GM18870 (cell line): ENCODE measurements at regions not wholly inside any gene's neighbourhood (a gene's known extent, or its start where the extent isn't known, plus 50 kb on each side); places are given as distances from the start of the nearest gene placed in this dataset.

ENCODE experiments used
- ATAC-seq: cut with Tn5 transposase; IDR thresholded peaks from one replicate; pipeline ENCODE4 v1.9.1; 2021; ENCODE audit warnings: moderate library complexity; ENCODE audit not compliant: unreplicated experiment

DNA sequence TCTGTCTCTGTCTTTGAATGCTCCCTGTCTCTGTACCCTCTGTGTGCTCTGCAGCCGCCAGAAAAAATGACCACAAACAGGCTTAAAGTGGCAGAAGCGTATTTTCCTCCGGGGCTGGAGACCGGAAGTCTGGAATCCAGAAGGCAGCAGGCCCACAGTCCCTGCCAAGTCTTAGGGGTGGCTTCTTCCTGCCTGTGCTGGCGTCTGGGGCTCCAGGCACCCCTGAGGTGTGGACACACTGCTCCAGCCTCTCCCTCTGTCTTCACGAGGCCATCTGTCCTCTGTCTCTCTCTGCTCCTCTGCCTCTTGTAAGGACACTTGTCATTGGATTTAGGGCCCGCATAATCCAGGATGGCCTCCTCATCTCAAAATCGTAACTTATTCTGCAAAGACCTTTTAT, 298.4 kb upstream of the IRX4 start:
- ATAC-seq = no peak

DNA sequence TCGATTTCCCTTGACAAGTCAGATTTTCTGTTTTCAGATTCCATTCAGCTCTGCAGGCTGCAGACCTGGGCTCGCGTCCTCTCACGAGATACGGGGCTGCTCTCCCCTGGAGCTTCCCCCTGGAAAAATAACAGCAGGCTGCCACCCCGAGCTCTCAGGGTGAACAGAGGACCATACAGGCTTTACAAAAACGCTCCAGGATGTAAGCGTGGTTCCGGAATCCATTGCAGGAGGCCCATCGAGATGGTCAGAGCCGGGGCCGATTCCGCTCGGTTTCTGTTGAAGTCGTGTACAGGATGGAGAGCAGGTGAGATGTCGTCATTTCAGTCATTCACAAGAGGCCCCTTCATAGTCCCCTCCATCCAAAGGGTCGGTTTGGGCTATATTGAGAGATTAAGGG, 297.7 kb upstream of the IRX4 start:
- no peak for ATAC-seq

DNA sequence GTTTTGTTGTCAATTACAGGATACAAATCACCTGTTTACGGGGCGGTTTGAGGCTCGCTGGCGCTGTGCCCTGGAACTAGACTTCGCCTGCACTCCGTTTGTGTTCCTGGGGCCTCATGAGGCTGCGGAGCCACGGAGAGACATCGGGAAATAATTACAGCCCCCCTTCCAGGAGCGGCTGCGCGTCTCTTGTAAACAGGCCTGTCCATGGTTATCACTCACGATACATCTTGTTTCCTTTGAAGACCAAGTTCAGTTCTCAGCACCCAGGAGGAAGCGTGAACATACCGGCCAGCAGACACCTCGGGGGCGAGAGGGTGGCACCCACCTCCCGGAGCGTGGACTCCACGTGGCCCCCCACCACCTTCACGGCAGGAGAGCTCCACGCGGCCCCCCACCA, 297.1 kb upstream of the IRX4 start:
- ATAC-seq = no peak

DNA sequence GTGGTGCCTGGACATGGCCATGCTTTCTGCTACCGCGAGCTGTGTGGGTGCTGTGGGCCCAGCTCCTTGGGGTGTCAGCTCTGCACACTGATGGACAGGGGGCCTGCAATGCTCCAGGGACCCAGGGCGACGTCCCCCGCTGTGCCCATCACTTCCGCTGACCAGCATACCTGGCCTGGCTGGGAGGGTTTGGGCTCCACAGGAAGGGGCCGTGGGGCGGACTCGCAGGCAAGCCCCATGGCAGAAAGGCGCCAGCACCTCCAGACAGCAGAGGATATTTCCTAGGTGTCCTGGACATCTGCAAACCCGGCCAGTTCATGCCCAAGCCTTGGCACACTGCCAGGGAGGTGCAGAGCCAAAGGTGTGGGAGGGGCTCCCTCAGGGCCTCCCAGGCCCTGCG, 295.8 kb upstream of the IRX4 start:
- no peak for ATAC-seq

DNA sequence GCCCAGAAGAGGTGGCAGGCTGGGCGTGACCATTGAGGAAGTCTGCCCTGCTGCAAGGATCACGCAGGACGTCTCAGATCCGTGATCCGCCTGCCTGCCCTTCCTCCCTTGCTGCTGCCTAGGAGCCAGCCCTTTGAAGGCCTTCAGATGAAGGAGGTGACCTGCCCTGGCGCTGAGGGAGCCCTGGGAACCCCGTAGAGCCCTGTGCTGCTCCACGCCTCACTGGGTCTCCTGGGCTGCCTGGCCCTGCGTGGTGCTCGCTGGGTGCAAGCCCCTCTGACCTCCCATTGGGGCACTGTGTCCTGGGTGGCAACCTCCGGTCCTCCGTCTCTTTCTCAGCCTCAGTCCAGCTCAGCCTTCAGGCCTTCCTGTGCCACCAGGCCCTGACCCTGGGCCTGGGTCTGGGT, 295.3 kb upstream of the IRX4 start:
- ATAC-seq = no peak

DNA sequence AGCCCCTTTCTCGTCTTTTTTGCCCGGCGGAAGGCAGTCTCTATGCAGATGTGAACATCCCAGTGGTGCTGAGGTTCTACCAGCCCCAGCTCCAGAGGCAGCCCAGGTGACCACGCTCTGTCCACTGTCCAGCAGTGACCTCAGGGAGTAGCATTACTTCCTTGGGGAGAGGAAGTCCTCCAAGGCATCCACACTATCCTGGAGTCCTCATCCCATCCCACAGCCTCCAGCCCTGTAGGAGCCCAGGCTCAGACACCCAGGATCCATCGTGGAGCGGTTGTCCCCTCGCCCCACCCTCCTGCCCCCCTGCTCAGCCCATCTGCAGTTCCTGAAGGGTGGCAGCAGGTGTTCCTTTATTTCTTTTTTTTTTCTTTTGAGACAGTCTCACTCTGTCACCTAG, 294.5 kb upstream of the IRX4 start:
- no peak for ATAC-seq

DNA sequence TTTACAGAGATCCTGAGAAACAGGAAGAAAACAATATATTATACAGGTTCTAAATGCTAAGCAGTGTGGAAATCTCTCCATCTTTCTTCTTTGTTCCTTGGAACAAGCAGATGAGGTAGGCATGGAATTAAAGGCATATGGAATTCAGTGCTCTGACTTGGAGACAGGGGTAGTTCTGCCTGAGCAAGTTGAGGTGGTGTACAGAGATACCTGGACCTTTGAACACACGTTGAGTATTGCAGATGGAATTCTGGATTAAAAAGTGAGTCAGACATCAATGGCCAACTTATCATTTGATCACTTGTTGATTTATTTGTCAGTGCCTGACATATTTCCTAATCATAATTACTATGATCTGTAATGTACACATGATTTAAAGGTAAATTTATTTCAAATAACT, 293.9 kb upstream of the IRX4 start:
- ATAC-seq = no peak

DNA sequence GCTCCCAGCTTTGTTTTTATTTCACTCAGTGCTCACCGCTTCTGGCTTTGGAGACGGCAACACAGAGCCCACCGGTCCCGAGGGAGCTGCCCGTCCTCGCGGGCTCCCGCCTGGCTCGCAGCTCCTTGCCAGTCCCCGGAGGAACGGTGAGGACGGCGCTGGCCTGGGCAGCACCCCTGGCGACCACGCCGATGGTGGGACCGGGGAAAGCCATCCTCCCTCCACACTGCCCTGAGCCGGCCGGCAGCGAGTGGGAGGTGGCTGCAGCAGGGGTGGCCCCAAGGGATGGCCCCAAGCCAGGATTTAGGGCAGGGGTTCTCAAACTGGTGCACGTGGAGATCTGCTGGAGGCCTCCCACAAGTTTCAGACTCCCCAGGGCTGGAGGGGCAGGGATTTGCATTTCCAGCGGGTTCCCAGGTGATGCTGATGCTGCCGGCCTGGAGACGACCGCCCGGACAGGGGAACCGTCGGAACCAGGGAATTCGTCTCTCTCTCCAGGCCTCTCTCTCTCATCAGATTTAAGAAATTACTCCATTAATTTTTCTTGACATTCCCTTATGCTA, 293.2 kb upstream of the IRX4 start:
- no peak for ATAC-seq

DNA sequence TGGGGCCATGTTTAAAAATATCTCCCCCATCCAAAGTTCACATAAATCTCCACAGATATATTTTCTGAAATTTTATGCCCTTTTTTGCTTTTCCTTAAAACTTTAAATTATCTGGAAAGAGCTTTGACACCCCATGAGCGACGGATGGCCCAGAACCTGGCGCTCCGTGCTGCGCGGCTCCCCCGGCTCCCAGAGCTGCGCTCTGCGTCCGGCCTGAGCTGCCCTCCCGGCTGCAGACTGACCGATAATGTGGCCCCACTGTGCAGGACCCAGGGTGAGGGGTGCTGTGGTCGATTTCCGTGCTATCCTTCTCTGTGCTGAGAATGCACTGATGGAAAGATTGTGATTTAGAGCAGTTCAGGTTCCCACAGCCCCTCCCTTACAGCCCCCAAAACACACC, 292.3 kb upstream of the IRX4 start:
- no peak for ATAC-seq

DNA sequence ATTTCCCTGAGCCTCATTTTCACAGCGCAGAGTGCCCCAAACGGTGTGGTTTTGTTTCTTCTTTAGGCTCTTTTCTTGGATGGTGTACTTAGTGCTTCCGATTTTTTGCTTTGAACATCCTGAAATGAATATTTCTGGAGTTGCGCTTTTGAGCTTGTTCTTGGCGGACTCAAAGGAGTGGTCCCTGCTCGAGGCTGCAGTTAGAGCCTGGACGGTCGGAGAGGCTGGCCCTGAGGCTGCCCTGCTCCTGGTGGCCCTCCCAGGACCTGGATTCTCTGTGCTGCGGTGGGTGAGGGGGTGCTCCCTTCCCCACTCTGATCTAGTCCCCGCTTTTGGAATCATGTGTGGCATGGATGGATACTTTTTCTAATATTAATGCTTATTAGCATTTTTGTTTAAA, 291.8 kb upstream of the IRX4 start:
- no peak for ATAC-seq

DNA sequence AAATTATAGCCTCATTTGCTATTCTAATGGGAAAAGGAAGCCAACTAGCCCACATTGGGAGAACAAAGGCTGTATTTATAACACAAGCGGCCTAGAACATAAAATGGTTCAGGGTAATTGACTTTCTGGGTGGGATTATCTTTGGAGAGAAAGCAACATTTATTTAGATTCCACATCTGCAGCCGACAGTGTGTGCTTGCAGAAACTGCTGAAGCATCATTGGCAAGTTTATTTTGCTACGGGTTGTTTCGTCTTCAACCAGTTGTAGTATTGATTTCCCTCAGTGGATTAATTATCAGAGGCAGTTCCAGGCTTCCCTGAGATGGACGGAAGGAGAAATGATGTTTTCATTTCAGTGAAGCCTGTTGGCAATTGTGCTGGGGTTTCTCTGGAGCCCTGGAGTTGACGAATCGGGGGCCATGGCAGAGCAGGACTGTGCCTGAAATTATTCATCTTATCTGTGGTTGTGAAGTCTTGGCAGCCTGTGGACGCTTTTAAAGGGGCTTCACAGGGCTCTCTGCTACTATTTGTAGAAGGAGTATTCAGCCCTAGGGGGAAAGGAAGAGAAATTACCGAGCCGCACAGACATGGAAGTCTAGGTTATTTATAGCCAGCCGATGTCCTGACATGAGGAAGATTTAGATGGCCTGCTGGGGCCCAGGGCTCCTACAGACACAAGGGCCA, 290.6 kb upstream of the IRX4 start:
- ATAC-seq = no peak

DNA sequence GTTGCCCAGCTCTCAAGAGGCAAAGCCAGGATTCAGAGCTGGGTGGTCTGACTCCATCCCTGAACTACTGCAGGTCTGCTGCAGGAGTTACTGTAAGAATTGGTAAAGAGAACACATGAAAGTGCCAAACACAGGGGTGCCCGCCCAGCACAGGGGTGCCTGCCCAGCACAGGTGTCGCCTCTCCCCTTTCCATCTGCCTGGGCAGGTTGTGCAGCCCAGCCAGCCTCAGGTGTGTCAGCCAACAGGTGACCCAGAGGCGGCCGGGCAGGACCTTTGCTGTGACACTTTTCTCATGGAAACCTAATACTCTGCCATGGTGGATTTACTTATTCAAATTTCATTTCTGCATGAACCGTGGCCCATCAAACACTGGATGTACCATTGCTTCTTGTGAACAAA, 289.7 kb upstream of the IRX4 start:
- ATAC-seq = no peak

DNA sequence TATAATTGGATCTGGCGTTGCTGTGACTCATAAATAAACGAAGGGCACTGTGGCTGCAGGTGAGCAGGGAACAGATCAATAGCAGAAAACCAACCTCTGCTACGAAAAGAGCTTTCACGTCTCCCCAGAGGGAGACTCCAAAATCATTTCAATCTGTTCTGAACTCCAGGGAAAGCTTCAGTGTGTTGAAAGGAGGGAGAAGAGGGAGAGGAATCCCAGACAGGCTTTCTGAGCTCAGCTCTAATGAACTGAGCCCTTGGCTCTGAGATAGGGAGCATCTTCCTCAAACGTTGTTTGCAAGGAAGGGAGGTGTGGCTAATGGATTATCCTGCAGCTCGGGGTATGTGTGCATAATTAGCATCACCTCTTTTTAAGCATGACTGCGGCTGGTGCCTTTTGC, 288.0 kb upstream of the IRX4 start:
- ATAC-seq = no peak

DNA sequence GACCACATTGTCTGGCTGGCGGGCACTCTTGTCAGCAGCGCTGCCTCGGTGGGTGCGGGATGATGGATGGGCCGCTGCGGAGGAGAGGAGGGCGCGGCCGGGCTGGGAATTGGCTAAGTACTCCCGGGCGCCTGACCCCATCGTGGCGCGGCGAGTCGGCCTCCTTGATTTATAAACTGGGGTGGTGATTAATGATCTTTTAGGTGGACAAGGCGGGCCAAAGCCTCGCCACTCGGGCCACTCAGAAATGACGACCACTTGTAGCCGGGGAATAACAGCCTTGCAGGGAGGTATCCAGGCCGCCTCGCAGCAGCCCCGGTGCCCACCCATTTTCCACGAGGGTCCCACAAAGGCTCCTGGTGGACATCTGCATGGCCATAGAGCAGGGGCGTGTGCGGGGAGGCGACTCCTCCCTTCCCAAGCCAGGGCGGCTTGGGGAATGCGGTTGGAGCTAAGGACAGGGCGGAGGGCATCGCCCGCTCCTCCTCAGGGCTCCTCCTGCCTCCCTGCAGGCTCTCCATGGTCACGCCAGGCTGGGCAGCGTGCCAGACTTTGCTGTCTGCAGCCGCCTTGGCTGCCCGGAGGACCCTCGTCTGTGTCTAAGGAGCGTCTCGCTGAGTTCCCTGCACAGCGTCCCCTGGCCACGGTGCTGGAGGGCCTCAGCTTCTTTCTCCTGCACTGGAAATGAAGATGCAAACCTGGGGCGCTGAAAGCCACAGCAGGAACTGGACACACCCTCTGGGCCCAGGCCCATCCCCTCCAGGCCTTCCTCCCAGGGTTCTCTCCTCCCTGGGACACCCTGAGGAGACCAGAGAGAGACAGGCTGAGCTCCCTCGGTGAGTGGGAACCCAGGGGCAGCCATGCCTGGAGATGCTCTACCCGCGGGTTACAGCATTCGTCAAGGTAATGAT, 287.4 kb upstream of the IRX4 start:
- no peak for ATAC-seq

DNA sequence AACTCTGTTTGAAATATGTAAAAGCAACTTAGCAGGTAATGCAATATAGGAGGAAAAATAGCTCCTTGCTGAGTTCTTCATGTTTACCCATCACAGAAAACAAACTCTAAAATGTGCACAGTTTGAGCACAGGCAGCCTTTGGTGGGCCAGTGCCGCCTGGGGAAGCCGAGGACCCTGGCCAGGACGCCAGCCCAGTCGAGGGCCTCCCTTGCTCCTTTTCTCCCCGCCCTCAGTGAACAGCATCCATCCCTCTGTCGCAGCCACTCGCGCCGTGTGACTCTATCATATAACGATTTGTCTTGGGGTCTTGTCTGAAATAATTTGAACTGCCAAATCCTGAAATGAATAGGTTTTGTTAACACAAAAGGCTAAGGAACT, 286.7 kb upstream of the IRX4 start:
- ATAC-seq = no peak

DNA sequence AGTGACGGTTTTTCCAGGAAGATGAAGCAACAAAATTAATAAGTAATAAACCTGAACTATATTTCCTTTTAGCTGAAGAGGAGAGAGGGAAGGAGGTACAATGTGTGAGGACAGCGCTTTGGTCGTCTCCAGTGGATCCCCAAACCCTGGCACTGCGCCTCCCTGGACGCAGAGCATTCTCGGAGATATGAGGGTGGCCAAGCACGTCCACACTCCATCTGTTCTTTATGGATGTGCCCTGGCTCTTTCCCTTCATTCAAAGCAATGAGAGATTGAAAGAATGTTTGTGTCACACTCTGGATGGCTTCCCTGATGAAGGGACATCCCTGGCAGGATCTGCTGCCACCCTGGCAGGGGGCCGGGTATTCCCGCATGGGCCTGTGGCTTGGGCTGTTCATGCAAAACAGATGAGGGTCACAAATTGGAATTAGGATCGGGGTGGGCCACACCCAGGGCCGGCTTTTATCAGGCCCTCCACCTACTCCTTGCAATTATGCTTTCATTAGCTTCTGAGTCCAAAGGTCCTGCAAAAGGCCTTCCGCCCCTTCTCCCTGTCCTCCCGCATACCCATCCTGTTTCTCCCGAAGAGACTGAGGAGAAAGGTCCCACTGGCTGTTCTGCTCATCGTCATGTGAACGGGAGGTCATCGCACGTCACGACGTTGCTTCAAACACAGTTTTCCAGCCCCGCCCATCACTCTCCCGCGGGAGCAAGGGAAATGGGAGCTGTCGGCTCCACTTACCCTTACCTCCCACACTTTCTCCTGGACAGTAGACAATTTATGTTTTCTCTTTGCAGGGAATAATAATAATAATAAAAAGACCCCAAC, 286.1 kb upstream of the IRX4 start:
- ATAC-seq = no peak

DNA sequence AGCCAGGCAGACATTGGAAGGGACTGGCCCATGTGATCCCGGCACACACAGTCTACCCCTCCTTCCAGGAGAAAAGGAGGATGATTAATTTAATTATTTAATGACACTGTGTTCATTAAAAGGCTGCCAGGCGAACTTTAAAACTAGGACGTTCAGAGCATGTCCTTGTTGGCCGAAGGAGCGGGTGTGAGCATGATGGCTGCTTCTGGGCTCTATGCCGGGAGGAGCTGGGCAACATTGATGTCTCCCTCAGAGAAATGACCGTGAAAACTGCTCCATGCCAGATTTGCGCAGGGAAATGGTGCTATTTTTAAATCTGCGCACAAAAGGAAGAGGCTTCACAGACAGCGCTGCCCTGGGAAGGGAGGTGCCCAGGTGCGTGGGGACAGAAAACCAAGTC, 284.9 kb upstream of the IRX4 start:
- ATAC-seq = no peak

DNA sequence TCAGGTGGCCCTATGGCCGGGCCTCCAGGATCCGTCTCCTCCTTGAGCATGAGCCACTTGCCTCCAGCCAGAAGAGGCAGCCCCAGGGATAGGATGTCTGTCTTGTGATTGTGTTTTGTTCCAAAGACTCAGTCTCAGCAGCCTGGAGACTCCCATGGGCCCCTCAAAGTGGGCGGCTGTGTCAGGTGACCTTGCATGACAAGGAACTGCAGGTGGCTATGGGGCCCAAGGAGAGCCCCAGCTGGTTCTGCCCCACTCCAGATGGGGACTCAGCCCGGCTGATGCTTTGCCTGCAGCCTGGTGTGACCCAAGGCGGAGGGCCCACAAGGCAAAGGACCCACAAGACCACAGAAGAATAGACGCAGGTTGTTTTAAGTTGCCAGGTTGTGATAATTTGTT, 284.3 kb upstream of the IRX4 start:
- ATAC-seq = no peak

DNA sequence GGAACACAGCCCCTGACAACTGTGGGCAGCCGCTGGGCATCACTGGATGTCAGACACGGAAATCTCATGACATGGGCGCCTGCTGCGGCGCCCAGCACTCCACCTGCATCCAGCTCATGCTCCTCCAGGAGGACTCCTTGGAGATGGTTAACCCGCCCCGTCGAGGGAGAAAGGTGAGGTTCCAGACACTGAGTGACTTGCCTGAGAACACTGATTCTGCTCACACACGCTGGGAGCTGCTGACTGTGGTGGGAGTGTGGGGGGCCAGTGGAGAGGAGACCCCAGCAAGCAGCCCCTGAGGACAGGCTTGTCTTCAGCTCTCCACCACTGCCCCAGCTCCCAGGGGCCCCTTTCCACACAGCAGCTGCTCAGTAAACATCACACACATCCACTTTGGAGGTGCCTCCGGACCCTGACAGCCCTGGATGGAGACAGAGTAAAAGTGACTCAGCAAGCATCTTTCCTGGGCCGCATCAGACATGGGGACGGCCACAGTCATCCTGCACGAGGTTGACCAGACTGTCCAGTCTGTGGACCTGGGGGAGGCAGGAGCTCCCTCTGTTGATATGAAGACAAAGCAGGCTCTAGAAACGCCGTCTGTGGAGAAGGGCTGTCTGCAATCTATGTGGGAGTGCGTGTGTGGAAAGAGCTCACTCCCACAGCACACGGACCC, 283.7 kb upstream of the IRX4 start:
- ATAC-seq = no peak

DNA sequence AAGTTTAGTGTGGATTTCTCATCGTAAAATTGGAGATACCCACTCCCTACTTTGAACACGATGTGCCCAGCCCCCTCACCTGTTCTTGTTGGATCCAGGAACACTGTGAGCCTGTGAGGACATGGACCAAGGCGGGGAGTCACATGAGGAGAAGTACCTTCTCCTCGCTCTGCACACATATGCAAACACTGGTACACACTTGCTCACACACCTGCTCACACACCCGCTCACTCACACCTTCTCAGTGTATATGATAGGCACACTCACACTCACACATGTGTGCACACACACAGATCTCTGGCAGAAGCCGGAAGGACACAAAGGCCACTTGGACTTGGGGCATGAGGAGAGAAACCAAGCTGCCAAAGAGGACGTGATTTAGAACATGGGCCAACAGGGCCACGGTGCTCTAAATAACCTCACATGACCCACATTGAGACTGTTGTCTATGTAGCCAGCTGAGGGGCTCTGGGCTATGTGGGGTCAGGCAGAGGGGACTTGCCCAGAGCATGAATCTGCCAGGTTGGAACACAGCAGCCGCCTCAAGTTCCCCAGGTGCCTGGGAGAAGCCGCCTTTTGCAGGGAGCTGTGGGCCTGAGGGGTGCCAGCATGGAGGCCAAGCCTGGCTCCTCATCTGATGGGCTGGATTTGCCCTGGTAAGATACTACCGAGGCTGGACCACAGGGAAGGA, 283.0 kb upstream of the IRX4 start:
- no peak for ATAC-seq
